Fibroblast of the aortic adventitia (primary cell): ENCODE measurements at regions not wholly inside any gene's neighbourhood (a gene's known extent, or its start where the extent isn't known, plus 50 kb on each side); places are given as distances from the start of the nearest gene placed in this dataset.

Source experiments
- DNase-seq: peaks from one replicate; pipeline ENCODE4 v3.0.0-alpha.2; 2010; ENCODE audit warnings: low read depth
- H3K4me3 ChIP-seq: 2 replicates; pipeline ENCODE4 v1.5.1; 2011; ENCODE audit warnings: low read depth, mild to moderate bottlenecking, control low read depth, low read length, moderate library complexity
- TF ChIP-seq, protein P1 (sequence below): IDR thresholded peaks from 2 replicates; pipeline ENCODE4 v1.5.1; 2011; ENCODE audit warnings: mild to moderate bottlenecking, low read length, control low read depth, inconsistent platforms; ENCODE audit not compliant: insufficient read depth

DNA sequence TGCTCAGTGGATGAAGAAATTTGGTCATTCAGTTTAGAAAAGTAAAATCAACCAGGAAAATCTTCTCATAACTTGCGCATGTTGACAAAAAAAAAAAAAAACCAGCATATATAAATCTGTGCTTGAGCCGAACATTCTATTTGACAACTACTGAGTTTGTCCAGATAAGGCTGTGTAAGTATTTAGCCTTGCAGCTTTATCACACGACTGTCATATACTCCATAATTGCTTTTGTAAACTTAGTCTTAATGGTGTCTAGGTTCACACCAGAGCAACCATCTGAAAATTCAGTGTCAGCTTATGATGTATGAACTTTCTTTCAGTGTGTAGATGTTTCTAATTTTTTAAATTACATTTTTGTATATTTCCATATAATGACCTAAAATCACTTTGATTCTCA is 1173.8 kb upstream of the TMPRSS15 start:
- TF ChIP-seq, protein P1, sequence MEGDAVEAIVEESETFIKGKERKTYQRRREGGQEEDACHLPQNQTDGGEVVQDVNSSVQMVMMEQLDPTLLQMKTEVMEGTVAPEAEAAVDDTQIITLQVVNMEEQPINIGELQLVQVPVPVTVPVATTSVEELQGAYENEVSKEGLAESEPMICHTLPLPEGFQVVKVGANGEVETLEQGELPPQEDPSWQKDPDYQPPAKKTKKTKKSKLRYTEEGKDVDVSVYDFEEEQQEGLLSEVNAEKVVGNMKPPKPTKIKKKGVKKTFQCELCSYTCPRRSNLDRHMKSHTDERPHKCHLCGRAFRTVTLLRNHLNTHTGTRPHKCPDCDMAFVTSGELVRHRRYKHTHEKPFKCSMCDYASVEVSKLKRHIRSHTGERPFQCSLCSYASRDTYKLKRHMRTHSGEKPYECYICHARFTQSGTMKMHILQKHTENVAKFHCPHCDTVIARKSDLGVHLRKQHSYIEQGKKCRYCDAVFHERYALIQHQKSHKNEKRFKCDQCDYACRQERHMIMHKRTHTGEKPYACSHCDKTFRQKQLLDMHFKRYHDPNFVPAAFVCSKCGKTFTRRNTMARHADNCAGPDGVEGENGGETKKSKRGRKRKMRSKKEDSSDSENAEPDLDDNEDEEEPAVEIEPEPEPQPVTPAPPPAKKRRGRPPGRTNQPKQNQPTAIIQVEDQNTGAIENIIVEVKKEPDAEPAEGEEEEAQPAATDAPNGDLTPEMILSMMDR, result no peak
- DNase-seq, result no peak
- H3K4me3 ChIP-seq, result no peak overlapping the region

DNA sequence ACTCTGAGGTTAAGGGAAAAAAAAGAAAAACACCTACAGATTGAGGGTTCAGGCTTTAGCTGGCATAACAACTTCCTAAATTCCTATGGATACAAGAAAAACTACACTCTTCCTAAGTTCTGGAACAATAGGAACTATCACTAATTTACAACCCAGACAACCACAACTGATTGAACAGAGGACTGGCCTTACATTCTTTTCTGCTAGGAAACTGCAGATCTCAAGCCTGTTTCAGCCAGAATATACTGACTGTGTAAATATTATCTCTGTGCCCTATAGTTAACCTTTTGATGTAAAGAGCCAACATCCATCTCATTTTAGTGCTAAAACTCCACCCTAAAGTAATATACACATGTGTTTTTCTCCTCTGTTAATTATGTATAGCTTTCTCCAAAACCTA is 1186.5 kb upstream of the TMPRSS15 start:
- H3K4me3 ChIP-seq, result no peak overlapping the region
- DNase-seq, result no peak
- TF ChIP-seq, protein P1, result no peak

DNA sequence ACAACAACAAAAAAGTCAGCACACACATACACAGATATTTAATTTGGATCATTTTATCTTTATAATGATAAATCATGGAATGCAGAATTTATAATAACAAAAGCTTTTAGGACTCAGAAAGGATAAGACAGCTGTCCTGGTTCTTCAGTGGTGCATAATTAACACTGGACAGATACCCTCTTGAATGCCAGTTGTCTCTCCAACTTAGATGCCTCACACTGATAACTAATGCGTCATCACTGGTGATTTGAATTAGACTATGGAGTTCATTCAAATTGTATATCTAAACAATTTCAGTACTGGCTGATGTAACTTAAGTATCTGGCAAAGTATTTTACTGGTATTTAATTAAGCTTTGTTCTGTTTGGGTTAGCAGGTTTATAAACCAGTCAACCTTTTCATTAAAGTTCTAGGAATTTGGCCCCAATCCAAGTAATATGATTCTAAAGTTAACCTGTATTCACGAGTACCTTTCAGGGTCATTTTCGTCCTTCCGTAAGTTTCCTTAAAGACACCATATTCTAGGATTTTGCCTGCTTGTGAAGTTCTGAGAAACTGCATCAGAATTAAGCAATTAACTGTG is 1199.5 kb upstream of the TMPRSS15 start:
- TF ChIP-seq, protein P1, result no peak
- DNase-seq, result no peak
- H3K4me3 ChIP-seq, result no peak overlapping the region

DNA sequence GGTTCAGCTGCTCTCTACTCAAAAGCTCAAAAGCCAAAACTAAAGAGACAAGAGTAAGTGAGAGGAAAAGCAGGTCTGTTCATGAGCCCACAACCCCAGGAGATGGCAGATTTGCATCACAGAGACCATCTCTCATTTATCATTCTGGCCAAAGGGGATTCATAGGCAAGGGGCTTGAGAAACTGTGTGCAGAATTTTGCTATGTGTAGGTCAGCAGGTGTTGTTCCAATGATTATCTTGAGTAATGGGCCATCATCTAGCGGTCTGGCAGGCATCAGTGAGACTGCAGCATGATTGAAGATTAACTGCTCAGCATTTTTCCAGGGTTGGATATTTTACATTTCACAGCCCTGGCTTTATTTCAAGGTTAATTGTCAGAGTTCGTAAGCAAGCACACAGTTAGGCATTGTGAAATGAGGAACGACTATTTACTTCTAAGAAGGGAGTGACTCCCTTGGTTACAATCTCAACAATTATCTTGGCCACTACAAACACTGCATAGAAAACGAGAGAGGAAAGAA is 1204.6 kb upstream of the TMPRSS15 start:
- no peak overlapping the region for H3K4me3 ChIP-seq
- no peak for DNase-seq
- TF ChIP-seq, protein P1, result no peak

DNA sequence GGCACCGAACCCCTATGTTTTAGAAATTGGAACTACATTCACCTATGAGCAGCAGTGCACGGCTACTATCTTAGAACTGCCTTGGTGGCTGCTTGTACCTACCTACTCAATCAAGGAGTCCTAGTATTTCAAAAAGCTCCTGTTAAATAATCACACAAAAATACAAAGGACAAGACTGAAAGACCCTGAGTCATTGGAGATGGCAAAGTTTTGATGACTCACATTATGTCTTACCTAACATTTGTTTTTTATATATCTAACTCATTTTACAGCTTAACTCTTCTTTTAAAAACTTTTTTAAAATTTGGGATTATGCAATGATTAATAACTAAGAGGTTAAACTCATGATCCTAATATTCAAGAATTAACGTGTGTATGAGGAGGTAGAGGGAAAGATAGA is 1206.0 kb upstream of the TMPRSS15 start:
- TF ChIP-seq, protein P1, result no peak
- no peak for DNase-seq

DNA sequence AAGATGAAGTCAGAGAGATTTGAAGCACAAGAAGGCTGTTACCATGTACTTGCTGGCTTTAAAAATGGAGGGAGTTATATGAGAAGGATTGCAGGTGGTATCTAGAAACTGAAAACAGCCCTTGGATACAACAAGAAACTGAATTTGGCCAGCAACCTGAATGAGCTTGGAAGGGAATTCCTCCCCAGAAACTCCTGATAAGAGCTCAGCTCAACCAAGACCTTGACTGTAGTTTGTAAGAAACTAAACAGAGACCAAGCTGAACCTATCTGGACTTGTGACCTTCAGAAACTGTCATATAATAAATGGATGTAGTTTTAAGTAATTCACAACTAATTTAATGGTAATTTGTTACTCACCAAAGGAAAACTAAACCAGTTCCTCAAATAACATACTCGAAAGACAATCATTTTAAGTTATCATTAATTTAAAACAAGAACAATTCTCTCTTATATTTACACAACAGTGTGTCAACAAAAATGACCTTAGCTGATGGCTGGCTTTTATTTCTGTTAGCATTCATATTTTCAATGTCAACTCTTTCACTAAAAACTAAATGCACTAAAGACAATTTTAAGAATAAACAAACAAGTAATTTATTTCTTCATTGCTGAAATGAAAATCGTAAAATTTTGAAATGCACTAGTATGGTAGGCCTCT is 1218.4 kb upstream of the TMPRSS15 start:
- TF ChIP-seq, protein P1, result no peak
- no peak for DNase-seq
- H3K4me3 ChIP-seq, result no peak overlapping the region

More for the DNA sequence above, 1206.0 kb upstream of the TMPRSS15 start:
- no peak overlapping the region for H3K4me3 ChIP-seq
